ENCODE measurements at regions not wholly inside any gene's neighbourhood (a gene's known extent, or its start where the extent isn't known, plus 50 kb on each side); places are given as distances from the start of the nearest gene placed in this dataset.

DNA sequence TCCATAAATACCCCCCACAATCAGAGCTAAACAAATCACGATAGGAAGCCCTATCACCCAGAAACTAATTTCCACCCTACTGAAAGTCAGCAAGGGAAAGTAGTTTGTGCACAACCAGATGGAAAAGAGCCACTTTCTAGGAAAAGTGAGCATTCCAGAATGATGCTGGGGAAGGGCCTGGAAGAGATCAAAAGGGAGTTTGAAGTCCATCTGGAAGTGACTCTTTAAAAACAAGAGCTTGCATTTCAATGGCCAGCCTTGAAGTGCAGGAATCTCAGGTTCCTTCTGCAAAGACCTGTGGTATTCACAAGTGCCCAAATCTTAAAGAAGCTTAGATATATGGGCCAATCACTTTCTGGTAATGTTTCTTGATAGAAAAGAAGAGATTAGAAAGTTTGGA lies 97.0 kb upstream of the LDB2 start:
- TF ChIP-seq POLR2AphosphoS5 (IDR thresholded peaks at IDR 0.05; ENCODE audit: borderline replicate concordance, low read depth, low read length): no peak
- TF ChIP-seq FOXP2 (optimal IDR thresholded peaks at IDR 0.05; ENCODE audit: control extremely low read depth, extremely low read length, insufficient read depth): no peak
- TF ChIP-seq EZH2 (IDR thresholded peaks at IDR 0.05): no peak
- no peak for DNase-seq (ENCODE audit: low read depth, low spot score)
- H3K4me3 ChIP-seq: no peak overlapping the region

DNA sequence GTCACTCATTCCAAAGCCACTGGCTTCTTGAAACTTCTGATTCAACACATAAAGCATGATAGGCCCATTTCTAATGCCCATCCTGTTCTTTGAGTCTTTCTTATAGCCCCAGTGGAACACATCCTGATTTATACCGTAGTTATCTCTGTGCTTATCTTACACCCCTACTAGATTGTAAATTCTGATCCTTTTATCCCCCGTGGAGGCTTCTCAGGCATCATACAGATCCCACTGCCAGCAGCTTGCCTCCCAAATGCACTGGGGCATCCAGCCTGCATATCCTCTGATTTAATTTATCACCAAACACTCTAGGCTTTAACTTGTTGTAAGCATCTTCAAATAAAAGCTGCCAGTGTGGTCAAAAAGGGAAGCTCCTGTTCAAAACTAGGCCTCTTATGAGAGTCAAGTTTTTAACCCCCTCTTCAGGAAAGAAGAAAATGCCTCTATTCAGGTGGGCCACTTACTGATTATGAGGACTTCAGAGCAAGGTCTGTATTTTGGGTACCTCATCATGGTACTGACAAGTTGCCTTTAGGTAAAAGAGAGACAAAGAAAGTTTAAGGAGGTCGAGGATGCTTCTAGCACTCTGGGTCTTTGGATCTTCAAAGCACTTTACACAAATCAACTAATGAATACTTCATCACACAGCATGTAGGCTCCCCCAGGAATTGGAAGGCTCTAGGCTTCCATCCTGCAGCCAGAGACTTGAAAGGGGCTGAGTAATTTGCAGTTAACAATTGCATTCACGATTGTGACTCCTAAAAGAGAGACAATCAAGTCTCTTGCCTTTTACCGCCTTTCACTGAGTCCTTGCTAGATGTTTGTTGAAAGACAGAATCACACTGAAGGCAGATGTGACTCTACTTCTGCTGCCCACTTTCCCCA lies 95.8 kb upstream of the LDB2 start:
- TF ChIP-seq EZH2 (IDR thresholded peaks at IDR 0.05) (no peak), POLR2AphosphoS5 (IDR thresholded peaks at IDR 0.05; ENCODE audit: borderline replicate concordance, low read depth, low read length) (no peak), FOXP2 (optimal IDR thresholded peaks at IDR 0.05; ENCODE audit: control extremely low read depth, extremely low read length, insufficient read depth) (no peak)
- Histone ChIP-seq H3K9ac (ENCODE audit: insufficient read length) (no peak overlapping the region), H3K27ac (no peak overlapping the region), H3K4me3 (no peak overlapping the region), H3K9me3 (ENCODE audit: low read depth, low read length) (no peaks in the 10 kb centered on the region), H3K36me3 (ENCODE audit: insufficient read depth, low read length) (no peaks in the 10 kb centered on the region)
- no peak for DNase-seq (ENCODE audit: low read depth, low spot score)

More for the DNA sequence above, 97.0 kb upstream of the LDB2 start:
- Histone ChIP-seq H3K9me3 (ENCODE audit: low read depth, low read length) (no peaks in the 10 kb centered on the region), H3K27ac (no peak overlapping the region), H3K9ac (ENCODE audit: insufficient read length) (no peak overlapping the region), H3K36me3 (ENCODE audit: insufficient read depth, low read length) (no peaks in the 10 kb centered on the region)

DNA sequence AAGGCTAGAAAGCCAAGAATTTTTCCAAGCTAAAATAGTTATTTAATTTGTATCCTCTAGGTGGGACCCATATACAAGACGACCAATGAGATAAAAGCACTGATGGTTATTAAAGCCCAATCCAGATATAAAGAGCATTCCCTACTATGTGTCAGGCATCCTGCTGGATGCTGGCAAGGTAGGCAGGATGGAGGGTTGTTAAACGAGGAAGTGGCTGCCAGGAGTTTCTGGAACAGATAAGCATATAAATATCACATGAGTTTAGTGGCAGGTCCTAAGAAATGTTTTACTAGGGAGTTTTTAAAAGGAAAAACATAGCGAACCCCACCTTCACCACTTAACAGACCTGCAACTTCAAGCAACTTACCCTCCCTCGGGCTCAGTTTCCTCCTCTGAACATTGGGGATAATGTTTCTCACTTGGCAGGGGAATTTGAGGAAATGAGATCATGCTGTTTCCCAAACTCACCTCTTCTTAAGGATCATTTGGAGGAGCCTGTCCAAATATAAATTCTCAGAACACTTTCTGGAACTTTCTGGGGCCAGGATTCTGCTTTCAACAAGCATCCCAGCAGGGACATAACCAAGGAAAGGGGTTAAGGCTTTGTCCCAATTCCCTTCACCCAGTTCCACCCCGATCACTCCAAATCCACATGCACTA lies 94.3 kb upstream of the LDB2 start:
- TF ChIP-seq POLR2AphosphoS5 (IDR thresholded peaks at IDR 0.05; ENCODE audit: borderline replicate concordance, low read depth, low read length) (no peak), EZH2 (IDR thresholded peaks at IDR 0.05) (no peak), FOXP2 (optimal IDR thresholded peaks at IDR 0.05; ENCODE audit: control extremely low read depth, extremely low read length, insufficient read depth) (no peak)
- no peak overlapping the region for H3K27ac ChIP-seq
- no peaks in the 10 kb centered on the region for H3K36me3 ChIP-seq (ENCODE audit: insufficient read depth, low read length)
- no peaks in the 10 kb centered on the region for H3K9me3 ChIP-seq (ENCODE audit: low read depth, low read length)
- no peak overlapping the region for H3K9ac ChIP-seq (ENCODE audit: insufficient read length)
- no peak overlapping the region for H3K4me3 ChIP-seq
- no peak for DNase-seq (ENCODE audit: low read depth, low spot score)

DNA sequence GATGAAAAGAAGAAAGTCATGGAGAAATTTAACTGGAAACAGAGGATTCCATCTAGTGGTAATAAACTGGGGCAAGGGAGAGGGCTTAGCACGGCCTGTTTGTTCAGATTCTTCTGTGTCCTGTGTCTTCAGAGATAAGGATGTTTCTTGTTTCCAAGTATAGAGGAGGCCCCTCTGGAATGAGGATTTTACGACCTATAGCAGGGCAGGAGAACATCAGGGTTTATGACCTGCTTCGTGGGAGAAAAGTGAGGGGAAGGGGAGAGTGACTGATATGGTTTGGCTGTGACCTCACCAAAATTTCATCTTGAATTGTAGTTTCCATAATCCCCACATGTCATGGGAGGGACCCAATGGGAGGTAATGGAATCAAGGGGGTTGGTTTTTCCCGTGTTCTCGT lies 93.0 kb upstream of the LDB2 start:
- Histone ChIP-seq H3K9ac (ENCODE audit: insufficient read length) (no peak overlapping the region), H3K9me3 (ENCODE audit: low read depth, low read length) (no peaks in the 10 kb centered on the region), H3K4me3 (no peak overlapping the region), H3K27ac (no peak overlapping the region), H3K36me3 (ENCODE audit: insufficient read depth, low read length) (no peaks in the 10 kb centered on the region)
- TF ChIP-seq FOXP2 (optimal IDR thresholded peaks at IDR 0.05; ENCODE audit: control extremely low read depth, extremely low read length, insufficient read depth): no peak
- no peak for TF ChIP-seq POLR2AphosphoS5 (IDR thresholded peaks at IDR 0.05; ENCODE audit: borderline replicate concordance, low read depth, low read length)
- TF ChIP-seq EZH2 (IDR thresholded peaks at IDR 0.05): no peak
- no peak for DNase-seq (ENCODE audit: low read depth, low spot score)

DNA sequence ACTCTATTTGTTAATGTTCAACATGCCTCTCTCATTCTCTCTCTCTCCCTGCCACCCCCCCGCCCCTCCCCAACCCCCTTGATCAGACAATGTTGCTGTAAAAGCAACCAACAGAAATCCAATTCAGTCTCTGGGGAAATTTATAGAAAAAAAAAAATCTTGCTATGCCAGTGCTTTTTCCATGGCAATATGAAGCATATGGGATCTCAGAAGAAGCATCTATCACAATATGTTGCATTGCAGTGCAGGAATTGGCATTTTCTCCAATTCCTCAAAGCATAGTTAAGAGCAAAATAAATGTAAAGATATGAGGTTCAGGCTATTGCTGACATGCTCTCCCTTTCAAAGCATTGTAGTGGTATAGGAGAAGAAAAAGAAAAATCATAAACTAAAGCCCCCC lies 90.9 kb upstream of the LDB2 start:
- Histone ChIP-seq H3K9me3 (ENCODE audit: low read depth, low read length) (no peaks in the 10 kb centered on the region), H3K4me3 (no peak overlapping the region), H3K27ac (no peak overlapping the region), H3K9ac (ENCODE audit: insufficient read length) (no peak overlapping the region), H3K36me3 (ENCODE audit: insufficient read depth, low read length) (no peaks in the 10 kb centered on the region)
- DNase-seq (ENCODE audit: low read depth, low spot score): no peak
- TF ChIP-seq FOXP2 (optimal IDR thresholded peaks at IDR 0.05; ENCODE audit: control extremely low read depth, extremely low read length, insufficient read depth): no peak
- no peak for TF ChIP-seq EZH2 (IDR thresholded peaks at IDR 0.05)
- TF ChIP-seq POLR2AphosphoS5 (IDR thresholded peaks at IDR 0.05; ENCODE audit: borderline replicate concordance, low read depth, low read length): no peak

DNA sequence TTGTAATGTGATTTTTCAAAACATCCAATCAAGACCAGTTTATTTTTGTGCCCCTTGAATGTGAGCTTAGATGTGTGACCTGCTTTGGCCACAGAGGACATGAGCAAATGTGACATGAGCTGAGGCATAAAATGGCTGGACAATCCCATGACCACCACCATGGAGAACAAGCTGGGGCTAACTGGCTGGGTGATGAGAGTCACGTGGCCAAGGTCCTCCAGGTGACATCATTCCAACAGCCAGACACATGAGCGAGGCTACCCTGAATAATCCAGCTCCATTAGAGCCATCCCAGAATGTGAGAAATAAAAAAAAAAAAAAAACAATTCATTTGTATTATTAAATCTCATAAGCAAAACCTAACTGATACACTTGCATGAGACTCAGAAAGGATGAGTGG lies 90.4 kb upstream of the LDB2 start:
- Histone ChIP-seq H3K9me3 (ENCODE audit: low read depth, low read length) (no peaks in the 10 kb centered on the region), H3K27ac (no peak overlapping the region), H3K36me3 (ENCODE audit: insufficient read depth, low read length) (no peaks in the 10 kb centered on the region), H3K4me3 (no peak overlapping the region), H3K9ac (ENCODE audit: insufficient read length) (no peak overlapping the region)
- TF ChIP-seq FOXP2 (optimal IDR thresholded peaks at IDR 0.05; ENCODE audit: control extremely low read depth, extremely low read length, insufficient read depth): no peak
- no peak for TF ChIP-seq EZH2 (IDR thresholded peaks at IDR 0.05)
- TF ChIP-seq POLR2AphosphoS5 (IDR thresholded peaks at IDR 0.05; ENCODE audit: borderline replicate concordance, low read depth, low read length): no peak
- no peak for DNase-seq (ENCODE audit: low read depth, low spot score)

DNA sequence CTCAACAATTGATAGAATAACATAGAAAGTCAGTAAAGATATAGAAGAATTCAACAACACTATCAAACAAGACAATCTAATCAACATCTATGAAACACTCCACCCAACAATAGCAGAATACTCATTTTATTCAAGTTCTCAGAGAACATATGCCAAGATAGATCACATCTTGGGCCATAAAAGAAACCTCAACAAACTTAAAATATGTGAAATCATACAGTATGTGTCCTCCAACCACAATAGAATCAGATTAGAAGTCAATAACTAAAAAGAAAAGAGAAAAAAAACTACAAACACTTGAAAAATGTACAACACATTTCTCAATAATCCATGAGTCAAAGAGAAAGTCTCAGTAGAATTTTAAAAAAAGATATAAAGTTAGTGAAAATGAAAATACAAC lies 78.6 kb upstream of the LDB2 start:
- no peaks in the 10 kb centered on the region for H3K36me3 ChIP-seq (ENCODE audit: insufficient read depth, low read length)
- TF ChIP-seq EZH2 (IDR thresholded peaks at IDR 0.05): no peak
- no peak for TF ChIP-seq FOXP2 (optimal IDR thresholded peaks at IDR 0.05; ENCODE audit: control extremely low read depth, extremely low read length, insufficient read depth)
- no peak for TF ChIP-seq POLR2AphosphoS5 (IDR thresholded peaks at IDR 0.05; ENCODE audit: borderline replicate concordance, low read depth, low read length)
- no peak for DNase-seq (ENCODE audit: low read depth, low spot score)

DNA sequence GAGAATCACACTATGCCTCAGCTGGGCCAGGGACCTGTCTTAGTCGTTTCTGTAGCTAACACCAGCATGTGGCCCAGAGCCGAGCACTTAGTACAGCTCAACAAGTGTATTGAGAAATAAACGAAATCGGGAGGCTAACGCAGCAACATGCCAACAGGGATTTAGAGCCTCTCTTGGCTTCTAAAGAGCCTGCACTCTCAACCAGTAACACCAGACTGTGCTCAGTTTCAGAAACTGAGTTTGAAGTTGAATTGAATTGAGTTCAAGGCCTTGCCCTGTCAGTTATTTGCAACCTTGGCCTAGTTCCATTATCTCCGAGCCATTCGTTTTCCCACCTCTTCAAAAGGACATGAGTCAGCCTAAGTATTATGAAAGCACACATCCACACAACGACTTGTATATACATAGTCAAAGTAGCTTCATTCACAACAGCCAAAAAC lies 71.3 kb upstream of the LDB2 start:
- no peak overlapping the region for H3K4me3 ChIP-seq
- H3K9me3 ChIP-seq (ENCODE audit: low read depth, low read length): no peaks in the 10 kb centered on the region
- H3K27ac ChIP-seq: no peak overlapping the region
- TF ChIP-seq FOXP2 (optimal IDR thresholded peaks at IDR 0.05; ENCODE audit: control extremely low read depth, extremely low read length, insufficient read depth) (no peak), EZH2 (IDR thresholded peaks at IDR 0.05) (no peak), POLR2AphosphoS5 (IDR thresholded peaks at IDR 0.05; ENCODE audit: borderline replicate concordance, low read depth, low read length) (no peak)
- H3K36me3 ChIP-seq (ENCODE audit: insufficient read depth, low read length): no peaks in the 10 kb centered on the region
- no peak overlapping the region for H3K9ac ChIP-seq (ENCODE audit: insufficient read length)
- DNase-seq (ENCODE audit: low read depth, low spot score): no peak

More for the DNA sequence above, 78.6 kb upstream of the LDB2 start:
- Histone ChIP-seq H3K27ac (no peak overlapping the region), H3K4me3 (no peak overlapping the region), H3K9ac (ENCODE audit: insufficient read length) (no peak overlapping the region), H3K9me3 (ENCODE audit: low read depth, low read length) (no peaks in the 10 kb centered on the region)

Data from SK-N-MC (cell line).